ENCODE measurements at regions not wholly inside any gene's neighbourhood (a gene's known extent, or its start where the extent isn't known, plus 50 kb on each side); places are given as distances from the start of the nearest gene placed in this dataset.

- Histone ChIP-seq H3K27me3 (no peaks in the 10 kb centered on the region), H3K9me3 (no peaks in the 10 kb centered on the region), H3K27ac (no peak overlapping the region), H3K4me3 (no peak overlapping the region), H3K36me3 (no peaks in the 10 kb centered on the region), H3K4me1 (no peaks in the 10 kb centered on the region)
- intact Hi-C loops (cut with DNase I): no loop called here
- DNase-seq (ENCODE audit: extremely low spot score in 2 of 2): no peak
- TF ChIP-seq POLR2A (IDR thresholded peaks at IDR 0.05) (no peak), POLR2AphosphoS5 (IDR thresholded peaks at IDR 0.05; ENCODE audit: insufficient read depth in 1 of 2, low read depth in 1 of 2) (no peak), CTCF (IDR thresholded peaks at IDR 0.05) (no peak)
These were observed 233.8 kb upstream of the NOL4 start for GRCh38 chr18:34458410-34458977.

GRCh38 chr18:34461266-34461665 is 236.6 kb upstream of the NOL4 start:
- intact Hi-C loops (cut with DNase I): no loop called here
- TF ChIP-seq POLR2A (IDR thresholded peaks at IDR 0.05) (no peak), POLR2AphosphoS5 (IDR thresholded peaks at IDR 0.05; ENCODE audit: insufficient read depth in 1 of 2, low read depth in 1 of 2) (no peak)
- no peak for DNase-seq (ENCODE audit: extremely low spot score in 2 of 2)

GRCh38 chr18:34467058-34467457 is 242.3 kb upstream of the NOL4 start:
- Histone ChIP-seq H3K27ac (no peak overlapping the region), H3K27me3 (no peaks in the 10 kb centered on the region), H3K36me3 (no peaks in the 10 kb centered on the region), H3K4me3 (no peak overlapping the region), H3K4me1 (no peaks in the 10 kb centered on the region), H3K9me3 (no peaks in the 10 kb centered on the region)
- TF ChIP-seq POLR2A (IDR thresholded peaks at IDR 0.05) (no peak), CTCF (IDR thresholded peaks at IDR 0.05) (no peak), POLR2AphosphoS5 (IDR thresholded peaks at IDR 0.05; ENCODE audit: insufficient read depth in 1 of 2, low read depth in 1 of 2) (no peak)
- intact Hi-C loops (cut with DNase I): no loop called here
- DNase-seq (ENCODE audit: extremely low spot score in 2 of 2): no peak

More at GRCh38 chr18:34461266-34461665, 236.6 kb upstream of the NOL4 start:
- H3K36me3 ChIP-seq: no peaks in the 10 kb centered on the region
- no peak overlapping the region for H3K27ac ChIP-seq
- no peaks in the 10 kb centered on the region for H3K27me3 ChIP-seq
- no peaks in the 10 kb centered on the region for H3K4me1 ChIP-seq
- no peaks in the 10 kb centered on the region for H3K9me3 ChIP-seq
- no peak overlapping the region for H3K4me3 ChIP-seq

GRCh38 chr18:34480162-34480700 is 229.9 kb upstream of the DTNA start:
- no peak overlapping the region for H3K4me3 ChIP-seq
- no peaks in the 10 kb centered on the region for H3K9me3 ChIP-seq
- no peak for DNase-seq (ENCODE audit: extremely low spot score in 2 of 2)
- no peaks in the 10 kb centered on the region for H3K4me1 ChIP-seq
- TF ChIP-seq POLR2AphosphoS5 (IDR thresholded peaks at IDR 0.05; ENCODE audit: insufficient read depth in 1 of 2, low read depth in 1 of 2): no peak
- TF ChIP-seq POLR2A (IDR thresholded peaks at IDR 0.05): no peak
- no peak for TF ChIP-seq CTCF (IDR thresholded peaks at IDR 0.05)
- no peaks in the 10 kb centered on the region for H3K27me3 ChIP-seq
- intact Hi-C loops (cut with DNase I): no loop called here
- H3K36me3 ChIP-seq: no peaks in the 10 kb centered on the region
- no peak overlapping the region for H3K27ac ChIP-seq

- DNase-seq (ENCODE audit: extremely low spot score in 2 of 2): no peak
- Histone ChIP-seq H3K27ac (no peak overlapping the region), H3K4me3 (no peak overlapping the region), H3K9me3 (no peaks in the 10 kb centered on the region), H3K4me1 (no peaks in the 10 kb centered on the region), H3K27me3 (no peaks in the 10 kb centered on the region), H3K36me3 (no peaks in the 10 kb centered on the region)
- TF ChIP-seq CTCF (IDR thresholded peaks at IDR 0.05) (no peak), POLR2A (IDR thresholded peaks at IDR 0.05) (no peak), POLR2AphosphoS5 (IDR thresholded peaks at IDR 0.05; ENCODE audit: insufficient read depth in 1 of 2, low read depth in 1 of 2) (no peak)
- intact Hi-C loops (cut with DNase I): no loop called here
These were observed 227.9 kb upstream of the DTNA start for GRCh38 chr18:34482204-34482603.
